GOT3 (cell line): ENCODE measurements at regions not wholly inside any gene's neighbourhood (a gene's known extent, or its start where the extent isn't known, plus 50 kb on each side); places are given as distances from the start of the nearest gene placed in this dataset.

Experiments used
- DNase-seq: peaks from one replicate; lab custom pipeline; 2025; ENCODE audit warnings: mixed read lengths; lab: John Stamatoyannopoulos, UW

GRCh38 chr5:2489306-2489705 lies 262.2 kb downstream of the IRX2 start:
- no peak for DNase-seq

- no peak for DNase-seq
Observed at GRCh38 chr5:2488593-2488992, 262.9 kb downstream of the IRX2 start.

- no peak for DNase-seq
Observed at GRCh38 chr5:2487152-2487763, 264.2 kb downstream of the IRX2 start.

- DNase-seq, result no peak
Observed at GRCh38 chr5:2486373-2486772, 265.1 kb downstream of the IRX2 start.

GRCh38 chr5:2482778-2483177 lies 268.7 kb downstream of the IRX2 start:
- DNase-seq, result no peak

- DNase-seq, result no peak
Observed at GRCh38 chr5:2480871-2481270, 270.6 kb downstream of the IRX2 start.

GRCh38 chr5:2475902-2476301 lies 275.6 kb downstream of the IRX2 start:
- DNase-seq, result no peak

GRCh38 chr5:2472670-2473069 lies 278.8 kb downstream of the IRX2 start:
- DNase-seq, result no peak

- no peak for DNase-seq
Observed at GRCh38 chr5:2471152-2471879, 280.2 kb downstream of the IRX2 start.

- DNase-seq, result no peak
Observed at GRCh38 chr5:2466966-2467365, 284.5 kb downstream of the IRX2 start.

- no peak for DNase-seq
Observed at GRCh38 chr5:2465383-2465782, 286.1 kb downstream of the IRX2 start.

- DNase-seq, result no peak
Observed at GRCh38 chr5:2464141-2464540, 287.3 kb downstream of the IRX2 start.

GRCh38 chr5:2461701-2462691 lies 289.5 kb downstream of the IRX2 start:
- no peak for DNase-seq

GRCh38 chr5:2460098-2460497 lies 291.4 kb downstream of the IRX2 start:
- no peak for DNase-seq

- DNase-seq, result no peak
Observed at GRCh38 chr5:2459251-2459650, 292.2 kb downstream of the IRX2 start.

GRCh38 chr5:2455878-2456277 lies 295.6 kb downstream of the IRX2 start:
- DNase-seq, result no peak

GRCh38 chr5:2454876-2455275 lies 296.6 kb downstream of the IRX2 start:
- no peak for DNase-seq

- no peak for DNase-seq
Observed at GRCh38 chr5:2453781-2454180, 297.7 kb downstream of the IRX2 start.

- no peak for DNase-seq
Observed at GRCh38 chr5:2451100-2451499, 300.4 kb downstream of the IRX2 start.

GRCh38 chr5:2442496-2443354 lies 308.8 kb downstream of the IRX2 start:
- DNase-seq, result no peak

- no peak for DNase-seq
Observed at GRCh38 chr5:2441495-2442180, 309.8 kb downstream of the IRX2 start.
